GM23338 (cell line): ENCODE measurements at regions not wholly inside any gene's neighbourhood (a gene's known extent, or its start where the extent isn't known, plus 50 kb on each side); places are given as distances from the start of the nearest gene placed in this dataset.

Experiments
- ATAC-seq: fragments of 200-7000 bp; cut with Tn5 transposase; 3 replicates; pipeline ENCODE4 v1.9.1; 2020
- DNase-seq: peaks from one replicate; pipeline ENCODE4 v3.0.0-alpha.2; 2015; ENCODE audit warnings: low spot score
- H2AFZ ChIP-seq: fragments of 200-600 bp; sonication (generic); 2 replicates; pipeline ENCODE4 v1.8.0; 2016; ENCODE audit warnings: antibody characterized with exemption, mild to moderate bottlenecking, moderate library complexity
- H3F3A ChIP-seq: fragments of 200-600 bp; sonication (generic); replicated peaks from 2 replicates; pipeline ENCODE4 v1.8.0; 2017; ENCODE audit warnings: antibody characterized with exemption, mixed run types, low read depth
- H3K27ac ChIP-seq: fragments of 200-600 bp; sonication (generic); 2 replicates; pipeline ENCODE4 v1.6.1; 2016; ENCODE audit warnings: low read depth
- H3K27me3 ChIP-seq: fragments of 200-600 bp; sonication (generic); 2 replicates; pipeline ENCODE4 v1.8.0; 2016; ENCODE audit warnings: mild to moderate bottlenecking, mixed run types, moderate library complexity; ENCODE audit not compliant: insufficient read depth
- H3K36me3 ChIP-seq: fragments of 200-600 bp; sonication (generic); 2 replicates; pipeline ENCODE4 v1.8.0; 2016; ENCODE audit warnings: mild to moderate bottlenecking; ENCODE audit not compliant: insufficient read depth
- H3K4me1 ChIP-seq: fragments of 200-600 bp; sonication (generic); 2 replicates; pipeline ENCODE4 v1.8.0; 2016; ENCODE audit warnings: mild to moderate bottlenecking, moderate library complexity; ENCODE audit not compliant: insufficient read depth
- H3K4me2 ChIP-seq: fragments of 200-600 bp; sonication (generic); 2 replicates; pipeline ENCODE4 v1.7.1; 2017; ENCODE audit warnings: mixed run types
- H3K4me3 ChIP-seq: fragments of 200-600 bp; sonication (generic); 2 replicates; pipeline ENCODE4 v1.6.1; 2016; ENCODE audit warnings: mixed run types
- H3K79me2 ChIP-seq: fragments of 200-600 bp; sonication (generic); replicated peaks from 2 replicates; pipeline ENCODE4 v1.8.0; 2017; ENCODE audit warnings: mild to moderate bottlenecking; ENCODE audit not compliant: insufficient read depth
- H3K9me2 ChIP-seq: fragments of 200-600 bp; sonication (generic); 2 replicates; pipeline ENCODE4 v1.8.0; 2017; ENCODE audit not compliant: insufficient read depth
- H4K20me1 ChIP-seq: fragments of 200-600 bp; sonication (generic); replicated peaks from 2 replicates; pipeline ENCODE4 v1.8.0; 2017; ENCODE audit warnings: mild to moderate bottlenecking; ENCODE audit not compliant: insufficient read depth
- H3K27ac Mint-ChIP-seq: 2 replicates; pipeline ENCODE4 v1.8.0; 2020; ENCODE audit warnings: inconsistent platforms, mild to moderate bottlenecking, moderate library complexity, mixed read lengths
- H3K27me3 Mint-ChIP-seq: 3 replicates; pipeline ENCODE4 v1.8.0; 2022; ENCODE audit warnings: low read depth, mild to moderate bottlenecking, moderate library complexity, mixed read lengths, inconsistent platforms; ENCODE audit not compliant: insufficient read depth, poor library complexity
- H3K36me3 Mint-ChIP-seq: 3 replicates; pipeline ENCODE4 v1.8.0; 2021; ENCODE audit warnings: low read depth, mild to moderate bottlenecking, inconsistent platforms, moderate library complexity, mixed read lengths
- H3K4me1 Mint-ChIP-seq: 3 replicates; pipeline ENCODE4 v1.8.0; 2020; ENCODE audit warnings: mild to moderate bottlenecking, inconsistent platforms, mixed read lengths
- H3K4me3 Mint-ChIP-seq: 3 replicates; pipeline ENCODE4 v1.8.0; 2021; ENCODE audit warnings: moderate library complexity, mild to moderate bottlenecking, inconsistent platforms, mixed read lengths
- H3K9me3 Mint-ChIP-seq: 3 replicates; pipeline ENCODE4 v1.8.0; 2020; ENCODE audit warnings: moderate library complexity, mild to moderate bottlenecking, inconsistent platforms, mixed read lengths
- CREB1 ChIP-seq: fragments of 250-450 bp; sonication (Bioruptor Pico); IDR thresholded peaks from 2 replicates; pipeline ENCODE4 v1.5.0; 2020; ENCODE audit warnings: low read depth, mild to moderate bottlenecking, moderate library complexity
- ETS1 ChIP-seq: IDR thresholded peaks from 2 replicates; pipeline ENCODE4 v1.6.1; 2016; ENCODE audit warnings: antibody characterized with exemption
- EZH2phosphoT487 ChIP-seq: fragments of 200-600 bp; sonication (generic); IDR thresholded peaks from one replicate; pipeline ENCODE4 v1.8.1; 2018; ENCODE audit warnings: antibody characterized with exemption; ENCODE audit not compliant: unreplicated experiment
- POLR2AphosphoS5 ChIP-seq: IDR thresholded peaks from 2 replicates; pipeline ENCODE4 v1.6.1; 2016; ENCODE audit warnings: antibody characterized with exemption, low read depth
- REST ChIP-seq: IDR thresholded peaks from one replicate; pipeline ENCODE4 v1.6.1; 2018; ENCODE audit warnings: antibody characterized with exemption; ENCODE audit not compliant: unreplicated experiment
- ZNF114 ChIP-seq: fragments of 250-450 bp; sonication (Bioruptor Pico); IDR thresholded peaks from 2 replicates; pipeline ENCODE4 v1.5.0; 2020; ENCODE audit warnings: mild to moderate bottlenecking, moderate library complexity
- ZNF331 ChIP-seq: fragments of 250-450 bp; sonication (Bioruptor Pico); IDR thresholded peaks from 2 replicates; pipeline ENCODE4 v1.5.0; 2020; ENCODE audit warnings: low read depth, mild to moderate bottlenecking, moderate library complexity
- ZNF462 ChIP-seq: fragments of 250-450 bp; sonication (Bioruptor Pico); IDR thresholded peaks from 2 replicates; pipeline ENCODE4 v1.5.0; 2020; ENCODE audit warnings: mild to moderate bottlenecking, moderate library complexity

GRCh38 chr11:107271425-107271824, 186.2 kb downstream of the CWF19L2 start (continued):
- no peak for TF ChIP-seq ZNF114 (CRISPR knock-in tag)
- no peak for TF ChIP-seq POLR2AphosphoS5
- no peak for TF ChIP-seq CREB1 (CRISPR knock-in tag)

- no peaks in the 10 kb centered on the region for H3K27me3 Mint-ChIP-seq
- no peak overlapping the region for H3K27ac Mint-ChIP-seq
- Histone ChIP-seq H3K27ac (no peak overlapping the region), H3F3A (no peaks in the 10 kb centered on the region), H3K4me3 (no peak overlapping the region), H3K4me2 (no peak overlapping the region), H2AFZ (no peak overlapping the region), H4K20me1 (no peaks in the 10 kb centered on the region), H3K27me3 (no peaks in the 10 kb centered on the region), H3K79me2 (no peaks in the 10 kb centered on the region), H3K36me3 (no peaks in the 10 kb centered on the region), H3K4me1 (no peaks in the 10 kb centered on the region), H3K9me2 (no peaks in the 10 kb centered on the region)
- no peak for DNase-seq
- H3K4me3 Mint-ChIP-seq = no peak overlapping the region
- no peaks in the 10 kb centered on the region for H3K9me3 Mint-ChIP-seq
- TF ChIP-seq ETS1 (no peak), CREB1 (CRISPR knock-in tag) (no peak), ZNF331 (CRISPR knock-in tag) (no peak), ZNF114 (CRISPR knock-in tag) (no peak), EZH2phosphoT487 (no peak), ZNF462 (CRISPR knock-in tag) (no peak), REST (no peak)
- ATAC-seq = no peak
- H3K4me1 Mint-ChIP-seq = peaks cover 3% of the 10 kb centered on the region; the same call in 1 of the 3 replicates
- H3K36me3 Mint-ChIP-seq = no peaks in the 10 kb centered on the region
Observed at GRCh38 chr11:107268977-107269376, 188.6 kb downstream of the CWF19L2 start.
